ENCODE measurements at regions not wholly inside any gene's neighbourhood (a gene's known extent, or its start where the extent isn't known, plus 50 kb on each side); places are given as distances from the start of the nearest gene placed in this dataset.

DNA sequence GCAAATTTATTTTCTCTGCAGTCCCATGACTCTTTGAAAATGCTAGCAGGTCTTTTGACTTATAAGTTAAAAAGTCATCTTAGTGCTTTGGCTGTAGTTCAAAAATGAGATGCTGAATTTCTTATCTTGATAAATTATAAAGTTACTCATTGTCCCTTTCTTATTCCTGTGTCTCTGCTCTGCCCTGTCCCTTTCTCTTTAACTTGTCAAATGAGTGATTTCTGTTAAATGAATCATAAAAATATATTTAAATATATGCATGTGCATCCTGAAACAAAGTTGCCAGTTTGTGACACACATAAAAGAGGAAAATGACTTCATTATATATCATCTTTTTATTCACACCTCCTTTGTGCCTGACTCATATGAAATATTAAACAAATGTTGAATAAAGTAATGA lies 1097.3 kb upstream of the EPHA6 start (continued):
- TF ChIP-seq ZNF462 (CRISPR knock-in tag; IDR thresholded peaks at IDR 0.05) (no peak), EZH2phosphoT487 (IDR thresholded peaks at IDR 0.05; ENCODE audit: unreplicated experiment) (no peak), POLR2AphosphoS5 (IDR thresholded peaks at IDR 0.05; ENCODE audit: low read depth) (no peak)

- no peak overlapping the region for H3K4me2 ChIP-seq
- H3K79me2 ChIP-seq (replicated peaks; ENCODE audit: insufficient read depth) = no peaks in the 10 kb centered on the region
- H3K4me1 ChIP-seq (ENCODE audit: insufficient read depth) = peaks cover 31% of the 10 kb centered on the region
- no peak overlapping the region for H3K4me3 ChIP-seq
- H3K4me1 Mint-ChIP-seq = peaks cover 22% of the 10 kb centered on the region; the same call in 2 of the 3 replicates
- H3K27ac ChIP-seq (ENCODE audit: low read depth) = no peak overlapping the region
- no peaks in the 10 kb centered on the region for H3K27me3 Mint-ChIP-seq (ENCODE audit: insufficient read depth, low read depth, poor library complexity)
- no peaks in the 10 kb centered on the region for H4K20me1 ChIP-seq (replicated peaks; ENCODE audit: insufficient read depth)
- H3K27ac Mint-ChIP-seq = no peak overlapping the region
- no peaks in the 10 kb centered on the region for H3K27me3 ChIP-seq (ENCODE audit: insufficient read depth)
- no peaks in the 10 kb centered on the region for H3K36me3 ChIP-seq (ENCODE audit: insufficient read depth)
- no peak for ATAC-seq
- H3K4me3 Mint-ChIP-seq = no peak overlapping the region
- no peaks in the 10 kb centered on the region for H3K36me3 Mint-ChIP-seq (ENCODE audit: low read depth)
- no peak for DNase-seq (ENCODE audit: low spot score)
- no peaks in the 10 kb centered on the region for H3K9me3 Mint-ChIP-seq
- H2AFZ ChIP-seq = no peak overlapping the region
- no peaks in the 10 kb centered on the region for H3F3A ChIP-seq (replicated peaks; ENCODE audit: low read depth)
- no peaks in the 10 kb centered on the region for H3K9me2 ChIP-seq (ENCODE audit: insufficient read depth)
- no peak for TF ChIP-seq ZNF331 (CRISPR knock-in tag; IDR thresholded peaks at IDR 0.05; ENCODE audit: low read depth)
- no peak for TF ChIP-seq CREB1 (CRISPR knock-in tag; IDR thresholded peaks at IDR 0.05; ENCODE audit: low read depth)
- TF ChIP-seq CTCF (conservative IDR thresholded peaks at IDR 0.05; ENCODE audit: low read depth in 2 of 2) = no peak
- TF ChIP-seq EZH2phosphoT487 (IDR thresholded peaks at IDR 0.05; ENCODE audit: unreplicated experiment) = no peak
- TF ChIP-seq EZH2 (IDR thresholded peaks at IDR 0.05; ENCODE audit: low read depth, unreplicated experiment) = no peak
- TF ChIP-seq ZNF114 (CRISPR knock-in tag; IDR thresholded peaks at IDR 0.05) = no peak
- no peak for TF ChIP-seq STAT1 (IDR thresholded peaks at IDR 0.05; ENCODE audit: unreplicated experiment)
- TF ChIP-seq, protein P1, sequence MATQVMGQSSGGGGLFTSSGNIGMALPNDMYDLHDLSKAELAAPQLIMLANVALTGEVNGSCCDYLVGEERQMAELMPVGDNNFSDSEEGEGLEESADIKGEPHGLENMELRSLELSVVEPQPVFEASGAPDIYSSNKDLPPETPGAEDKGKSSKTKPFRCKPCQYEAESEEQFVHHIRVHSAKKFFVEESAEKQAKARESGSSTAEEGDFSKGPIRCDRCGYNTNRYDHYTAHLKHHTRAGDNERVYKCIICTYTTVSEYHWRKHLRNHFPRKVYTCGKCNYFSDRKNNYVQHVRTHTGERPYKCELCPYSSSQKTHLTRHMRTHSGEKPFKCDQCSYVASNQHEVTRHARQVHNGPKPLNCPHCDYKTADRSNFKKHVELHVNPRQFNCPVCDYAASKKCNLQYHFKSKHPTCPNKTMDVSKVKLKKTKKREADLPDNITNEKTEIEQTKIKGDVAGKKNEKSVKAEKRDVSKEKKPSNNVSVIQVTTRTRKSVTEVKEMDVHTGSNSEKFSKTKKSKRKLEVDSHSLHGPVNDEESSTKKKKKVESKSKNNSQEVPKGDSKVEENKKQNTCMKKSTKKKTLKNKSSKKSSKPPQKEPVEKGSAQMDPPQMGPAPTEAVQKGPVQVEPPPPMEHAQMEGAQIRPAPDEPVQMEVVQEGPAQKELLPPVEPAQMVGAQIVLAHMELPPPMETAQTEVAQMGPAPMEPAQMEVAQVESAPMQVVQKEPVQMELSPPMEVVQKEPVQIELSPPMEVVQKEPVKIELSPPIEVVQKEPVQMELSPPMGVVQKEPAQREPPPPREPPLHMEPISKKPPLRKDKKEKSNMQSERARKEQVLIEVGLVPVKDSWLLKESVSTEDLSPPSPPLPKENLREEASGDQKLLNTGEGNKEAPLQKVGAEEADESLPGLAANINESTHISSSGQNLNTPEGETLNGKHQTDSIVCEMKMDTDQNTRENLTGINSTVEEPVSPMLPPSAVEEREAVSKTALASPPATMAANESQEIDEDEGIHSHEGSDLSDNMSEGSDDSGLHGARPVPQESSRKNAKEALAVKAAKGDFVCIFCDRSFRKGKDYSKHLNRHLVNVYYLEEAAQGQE (IDR thresholded peaks at IDR 0.05; ENCODE audit: unreplicated experiment) = no peak
- TF ChIP-seq JUNB (IDR thresholded peaks at IDR 0.05; ENCODE audit: unreplicated experiment) = no peak
- TF ChIP-seq NANOG (IDR thresholded peaks at IDR 0.05; ENCODE audit: borderline replicate concordance) = no peak
Measured at GRCh38 chr3:95718168-95718567, 1096.2 kb upstream of the EPHA6 start.

Data from GM23338 (cell line).